ENCODE measurements at regions not wholly inside any gene's neighbourhood (a gene's known extent, or its start where the extent isn't known, plus 50 kb on each side); places are given as distances from the start of the nearest gene placed in this dataset.

- Histone ChIP-seq H4K5ac (ENCODE audit: insufficient read length, low read depth, low read length) (no peak overlapping the region), H3K4ac (replicated peaks; ENCODE audit: insufficient read length, low read depth, low read length) (no peak overlapping the region), H2AFZ (ENCODE audit: low read length) (no peak overlapping the region), H3K56ac (replicated peaks; ENCODE audit: insufficient read length, low read depth, low read length) (no peak overlapping the region), H3K23me2 (ENCODE audit: low read depth, low read length) (no peaks in the 10 kb centered on the region; the same call in 1 of the 2 replicates), H2BK5ac (ENCODE audit: low read depth, low read length) (no peak overlapping the region), H2AK5ac (ENCODE audit: low read depth, low read length) (no peak overlapping the region), H3K27me3 (replicated peaks in 1 of 4; ENCODE audit: control insufficient read depth in 3 of 4, extremely low read depth in 1 of 4, insufficient read depth in 3 of 4, low read length in 3 of 4) (no peaks in the 10 kb centered on the region), H3K79me1 (ENCODE audit: low read depth, low read length) (no peaks in the 10 kb centered on the region), H3K9me3 (ENCODE audit: insufficient read depth in 2 of 2, low read depth in 1 of 2, low read length in 1 of 2) (no peaks in the 10 kb centered on the region), H3K36me3 (ENCODE audit: control insufficient read depth in 2 of 4, insufficient read depth in 4 of 4, low read length in 3 of 4) (no peaks in the 10 kb centered on the region), H4K8ac (ENCODE audit: extremely low read depth, insufficient read depth, low read length) (no peak overlapping the region), H3K4me1 (replicated peaks in 1 of 4; ENCODE audit: control insufficient read depth in 3 of 4, insufficient read depth in 4 of 4, low read length in 3 of 4) (no peaks in the 10 kb centered on the region), H3K4me3 (ENCODE audit: extremely low read depth in 1 of 4, insufficient read depth in 2 of 4, low read depth in 3 of 4, low read length in 4 of 4) (no peak overlapping the region), H3K18ac (ENCODE audit: extremely low read depth, low read length) (no peak overlapping the region), H3K4me2 (ENCODE audit: insufficient read depth in 1 of 2, low read depth in 2 of 2, low read length in 2 of 2) (no peak overlapping the region), H3K27ac (ENCODE audit: low read depth, low read length) (no peak overlapping the region), H4K91ac (replicated peaks; ENCODE audit: insufficient read length, low read length) (no peak overlapping the region), H2BK15ac (ENCODE audit: low read length) (no peak overlapping the region), H3K14ac (ENCODE audit: insufficient read length) (no peak overlapping the region), H3K9ac (replicated peaks in 1 of 4; ENCODE audit: extremely low read depth in 1 of 4, low read depth in 3 of 4, low read length in 3 of 4) (no peak overlapping the region), H3K23ac (ENCODE audit: insufficient read length) (no peak overlapping the region), H2BK120ac (replicated peaks; ENCODE audit: low read depth, low read length) (no peak overlapping the region), H2BK20ac (ENCODE audit: low read length) (no peak overlapping the region), H2BK12ac (ENCODE audit: low read depth, low read length) (no peak overlapping the region), H4K20me1 (replicated peaks in 1 of 2; ENCODE audit: control insufficient read depth in 1 of 2, insufficient read depth in 2 of 2, low read length in 2 of 2) (no peaks in the 10 kb centered on the region), H3K79me2 (ENCODE audit: control insufficient read depth in 1 of 2, insufficient read depth in 2 of 2, low read length in 2 of 2) (no peaks in the 10 kb centered on the region)
- TF ChIP-seq RAD21 (IDR thresholded peaks at IDR 0.05 in 1 of 2, conservative IDR thresholded peaks at IDR 0.05 in 1 of 2; ENCODE audit: low read depth in 2 of 2, low read length in 2 of 2) (no peak), ATF2 (IDR thresholded peaks at IDR 0.05; ENCODE audit: low read length) (no peak)
- ChIA-PET POLR2A (ENCODE audit: partially characterized antibody) (no interaction called here), CTCF (ENCODE audit: partially characterized antibody) (interaction anchor here (0.6 to 1.3 kb wide), 3 partner anchors 24 to 905 kb away, joined by 3 to 4 read pairs (median 3); no protein-coding TSS in a partner anchor)
- WGBS, 2 experiments (ENCODE audit: extremely low coverage in 1 of 2, insufficient coverage in 1 of 2, insufficient read length in 1 of 2, insufficient replicate concordance in 2 of 2, low coverage in 1 of 2, low lambda C conversion rate in 2 of 2, missing lambda C conversion rate in 1 of 2), result 80% methylated on average over 4 of the region's 4 CpGs; no CpG with 5 or more reads in 1 of the 2 experiments
- DNase-seq (ENCODE audit: low read depth in 1 of 2, low spot score in 2 of 2) (no peak), FAIRE-seq (no peak)
These were observed 243.3 kb upstream of the SRRM4 start for GRCh38 chr12:118737985-118738540.
